ENCODE measurements at regions not wholly inside any gene's neighbourhood (a gene's known extent, or its start where the extent isn't known, plus 50 kb on each side); places are given as distances from the start of the nearest gene placed in this dataset.

GRCh38 chr12:127717278-127717677, 549.7 kb upstream of the TMEM132C start:
- H3K9me3 ChIP-seq (ENCODE audit: control insufficient read depth, low read depth, low read length): no peaks in the 10 kb centered on the region
- no peak overlapping the region for H3T11ph ChIP-seq (ENCODE audit: low read length)
- no peak overlapping the region for H3K4me2 ChIP-seq (ENCODE audit: insufficient read depth, insufficient read length, low read length)
- no peaks in the 10 kb centered on the region for H3K23me2 ChIP-seq (ENCODE audit: insufficient read length, low read depth, low read length, poor library complexity, severe bottlenecking)
- DNase-seq: no peak
- WGBS (ENCODE audit: extremely low coverage, insufficient read length, low lambda C conversion rate): no CpG with 5 or more reads among the region's 4 CpGs
- H3K79me2 ChIP-seq (ENCODE audit: insufficient read depth, low read length): no peaks in the 10 kb centered on the region
- Mint-ChIP-seq H3K36me3 (ENCODE audit: insufficient read depth in 1 of 3, low read depth in 3 of 3) (peaks cover 0 to 2% (median 0%) of the 10 kb centered on the region in 3 experiments; a peak in 1 of 7 replicates), H3K4me3 (no peak overlapping the region), H3K27me3 (ENCODE audit: low read depth) (0 out of 2 replicates have a peak, but pooled peaks cover 2% of the 10 kb centered on the region), H3K4me1 (peaks cover 15 to 18% of the 10 kb centered on the region in 2 experiments), H3K9me3 (0 out of 5 replicates have a peak, but pooled peaks cover 0 to 2% of the 10 kb centered on the region in 2 experiments), H3K27ac (no peak overlapping the region)
- H4K8ac ChIP-seq (replicated peaks; ENCODE audit: insufficient read length, low read depth, low read length): no peak overlapping the region
- H2AK5ac ChIP-seq (ENCODE audit: insufficient read length, low read length): no peak overlapping the region
- H3K4me1 ChIP-seq (ENCODE audit: insufficient read depth, low read length): 0 out of 2 replicates have a peak, but pooled peaks cover 3% of the 10 kb centered on the region
- H2BK120ac ChIP-seq (ENCODE audit: low read depth, low read length, poor library complexity, severe bottlenecking): no peak overlapping the region
- no peak overlapping the region for H3K18ac ChIP-seq (ENCODE audit: insufficient read length, low read depth, low read length)
- no peak overlapping the region for H4K5ac ChIP-seq (ENCODE audit: insufficient read length, low read depth, low read length)
- H3K27ac ChIP-seq (ENCODE audit: insufficient read length, low read depth, low read length): no peak overlapping the region
- H2BK15ac ChIP-seq (ENCODE audit: low read depth, low read length): no peak overlapping the region
- no peak overlapping the region for H2BK5ac ChIP-seq (ENCODE audit: insufficient read length, low read length)
- no peak overlapping the region for H2AFZ ChIP-seq (ENCODE audit: low read length)
- H4K20me1 ChIP-seq (ENCODE audit: control insufficient read depth, insufficient read depth, insufficient read length): no peaks in the 10 kb centered on the region
- no peaks in the 10 kb centered on the region for H3K79me1 ChIP-seq (ENCODE audit: insufficient read depth, low read depth, low read length, poor library complexity, severe bottlenecking)
- H4K91ac ChIP-seq (ENCODE audit: insufficient read length, low read depth, low read length): no peak overlapping the region
- H3K23ac ChIP-seq (ENCODE audit: insufficient read length, low read depth, low read length): no peak overlapping the region
- no peak overlapping the region for H3K14ac ChIP-seq (ENCODE audit: insufficient read depth, low read length)
- no peak overlapping the region for H3K4ac ChIP-seq (ENCODE audit: low read depth, low read length)
- H3K27me3 ChIP-seq (ENCODE audit: insufficient read depth, low read length): no peaks in the 10 kb centered on the region
- TF ChIP-seq, protein P1, sequence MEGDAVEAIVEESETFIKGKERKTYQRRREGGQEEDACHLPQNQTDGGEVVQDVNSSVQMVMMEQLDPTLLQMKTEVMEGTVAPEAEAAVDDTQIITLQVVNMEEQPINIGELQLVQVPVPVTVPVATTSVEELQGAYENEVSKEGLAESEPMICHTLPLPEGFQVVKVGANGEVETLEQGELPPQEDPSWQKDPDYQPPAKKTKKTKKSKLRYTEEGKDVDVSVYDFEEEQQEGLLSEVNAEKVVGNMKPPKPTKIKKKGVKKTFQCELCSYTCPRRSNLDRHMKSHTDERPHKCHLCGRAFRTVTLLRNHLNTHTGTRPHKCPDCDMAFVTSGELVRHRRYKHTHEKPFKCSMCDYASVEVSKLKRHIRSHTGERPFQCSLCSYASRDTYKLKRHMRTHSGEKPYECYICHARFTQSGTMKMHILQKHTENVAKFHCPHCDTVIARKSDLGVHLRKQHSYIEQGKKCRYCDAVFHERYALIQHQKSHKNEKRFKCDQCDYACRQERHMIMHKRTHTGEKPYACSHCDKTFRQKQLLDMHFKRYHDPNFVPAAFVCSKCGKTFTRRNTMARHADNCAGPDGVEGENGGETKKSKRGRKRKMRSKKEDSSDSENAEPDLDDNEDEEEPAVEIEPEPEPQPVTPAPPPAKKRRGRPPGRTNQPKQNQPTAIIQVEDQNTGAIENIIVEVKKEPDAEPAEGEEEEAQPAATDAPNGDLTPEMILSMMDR (conservative IDR thresholded peaks at IDR 0.05): no peak
- H3K9ac ChIP-seq (ENCODE audit: extremely low read depth, insufficient read length, low read length): no peak overlapping the region
- no peak overlapping the region for H2BK12ac ChIP-seq (ENCODE audit: insufficient read length, low read depth, low read length)
- no peak overlapping the region for H2BK20ac ChIP-seq (ENCODE audit: low read depth, low read length, poor library complexity, severe bottlenecking)
- no peak overlapping the region for H3K56ac ChIP-seq (ENCODE audit: insufficient read length, low read depth, low read length)

All from H9 (cell line).